ENCODE measurements at regions not wholly inside any gene's neighbourhood (a gene's known extent, or its start where the extent isn't known, plus 50 kb on each side); places are given as distances from the start of the nearest gene placed in this dataset.

DNA sequence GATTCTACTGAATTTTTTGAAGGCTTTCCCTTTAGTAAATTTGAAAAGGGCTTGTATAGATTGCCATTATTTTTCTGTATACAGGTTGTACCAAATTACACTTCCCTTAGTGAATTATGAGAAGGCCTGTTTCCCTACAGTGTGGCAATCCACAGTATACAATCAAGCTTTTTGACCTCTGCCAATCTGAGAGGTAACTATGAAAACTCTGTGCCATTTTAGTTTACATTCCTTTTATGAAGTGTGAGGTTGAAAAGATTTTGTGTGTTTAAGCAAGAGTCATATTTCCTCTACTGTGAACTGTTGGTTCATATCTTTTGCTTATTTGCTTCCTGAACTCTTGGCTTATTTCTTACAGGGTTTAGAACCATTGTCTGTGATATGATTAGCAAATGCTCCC is 432.5 kb downstream of the KCNA4 start:
- Histone ChIP-seq H3K27me3 (replicated peaks) (no peaks in the 10 kb centered on the region), H3K27ac (no peak overlapping the region), H3K4me3 (ENCODE audit: low read depth, low read length) (no peak overlapping the region), H3K36me3 (replicated peaks) (no peaks in the 10 kb centered on the region)
- no peak for DNase-seq
- in situ Hi-C loops (cut with HindIII; ENCODE audit: low pct_ligation_motif_present, low sequenced_read_pairs) = no loop called here
- TF ChIP-seq, protein P1, sequence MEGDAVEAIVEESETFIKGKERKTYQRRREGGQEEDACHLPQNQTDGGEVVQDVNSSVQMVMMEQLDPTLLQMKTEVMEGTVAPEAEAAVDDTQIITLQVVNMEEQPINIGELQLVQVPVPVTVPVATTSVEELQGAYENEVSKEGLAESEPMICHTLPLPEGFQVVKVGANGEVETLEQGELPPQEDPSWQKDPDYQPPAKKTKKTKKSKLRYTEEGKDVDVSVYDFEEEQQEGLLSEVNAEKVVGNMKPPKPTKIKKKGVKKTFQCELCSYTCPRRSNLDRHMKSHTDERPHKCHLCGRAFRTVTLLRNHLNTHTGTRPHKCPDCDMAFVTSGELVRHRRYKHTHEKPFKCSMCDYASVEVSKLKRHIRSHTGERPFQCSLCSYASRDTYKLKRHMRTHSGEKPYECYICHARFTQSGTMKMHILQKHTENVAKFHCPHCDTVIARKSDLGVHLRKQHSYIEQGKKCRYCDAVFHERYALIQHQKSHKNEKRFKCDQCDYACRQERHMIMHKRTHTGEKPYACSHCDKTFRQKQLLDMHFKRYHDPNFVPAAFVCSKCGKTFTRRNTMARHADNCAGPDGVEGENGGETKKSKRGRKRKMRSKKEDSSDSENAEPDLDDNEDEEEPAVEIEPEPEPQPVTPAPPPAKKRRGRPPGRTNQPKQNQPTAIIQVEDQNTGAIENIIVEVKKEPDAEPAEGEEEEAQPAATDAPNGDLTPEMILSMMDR (IDR thresholded peaks at IDR 0.05; ENCODE audit: low read depth, low read length, missing control alignments) = no peak

DNA sequence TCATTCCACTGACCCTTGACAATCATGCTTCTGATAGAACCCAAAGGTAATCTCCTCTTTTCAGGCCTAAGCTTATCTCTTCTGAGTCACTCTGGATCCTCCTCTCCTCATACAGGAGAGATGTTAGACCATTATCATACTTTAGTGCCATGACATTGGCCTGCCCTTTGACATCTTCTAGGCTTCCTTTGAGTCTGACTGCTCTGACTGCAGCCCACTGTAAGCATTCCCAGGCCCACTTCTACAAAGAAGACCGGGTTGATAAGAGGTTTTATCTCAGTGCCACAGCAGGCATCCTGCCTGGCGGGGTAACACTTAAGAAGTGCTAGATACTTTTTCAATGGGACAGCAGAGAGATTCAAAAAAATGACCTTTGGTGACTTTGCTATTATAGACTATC is 438.0 kb downstream of the KCNA4 start:
- no peak overlapping the region for H3K27ac ChIP-seq
- H3K4me3 ChIP-seq (ENCODE audit: low read depth, low read length) = no peak overlapping the region
- no peaks in the 10 kb centered on the region for H3K36me3 ChIP-seq (replicated peaks)
- TF ChIP-seq, protein P1 (IDR thresholded peaks at IDR 0.05; ENCODE audit: low read depth, low read length, missing control alignments) = no peak
- DNase-seq = no peak
- in situ Hi-C loops (cut with HindIII; ENCODE audit: low pct_ligation_motif_present, low sequenced_read_pairs) = no loop called here
- no peaks in the 10 kb centered on the region for H3K27me3 ChIP-seq (replicated peaks)

DNA sequence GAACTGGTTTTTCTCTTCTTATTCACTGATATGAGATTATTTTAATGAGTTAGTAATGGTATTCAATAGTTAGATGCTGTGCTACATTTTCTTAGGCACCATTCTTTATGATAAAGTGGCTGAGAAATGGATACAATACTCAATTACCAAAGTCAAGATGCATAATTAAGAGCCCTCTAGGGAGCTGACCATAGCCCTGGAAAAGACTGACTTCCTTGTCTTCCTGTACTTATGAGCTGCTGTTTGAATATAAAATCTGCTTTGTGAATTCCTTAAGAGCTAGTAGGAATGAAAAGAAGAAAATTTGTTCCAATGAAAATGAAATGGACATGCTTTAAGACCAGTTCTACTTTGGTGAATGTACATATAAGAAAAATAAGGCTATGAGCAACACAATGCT is 452.3 kb downstream of the KCNA4 start:
- DNase-seq = no peak
- TF ChIP-seq, protein P1 (IDR thresholded peaks at IDR 0.05; ENCODE audit: low read depth, low read length, missing control alignments) = no peak
- H3K4me3 ChIP-seq (ENCODE audit: low read depth, low read length) = no peak overlapping the region
- no peaks in the 10 kb centered on the region for H3K27me3 ChIP-seq (replicated peaks)
- in situ Hi-C loops (cut with HindIII; ENCODE audit: low pct_ligation_motif_present, low sequenced_read_pairs) = no loop called here
- no peaks in the 10 kb centered on the region for H3K36me3 ChIP-seq (replicated peaks)
- H3K27ac ChIP-seq = no peak overlapping the region

DNA sequence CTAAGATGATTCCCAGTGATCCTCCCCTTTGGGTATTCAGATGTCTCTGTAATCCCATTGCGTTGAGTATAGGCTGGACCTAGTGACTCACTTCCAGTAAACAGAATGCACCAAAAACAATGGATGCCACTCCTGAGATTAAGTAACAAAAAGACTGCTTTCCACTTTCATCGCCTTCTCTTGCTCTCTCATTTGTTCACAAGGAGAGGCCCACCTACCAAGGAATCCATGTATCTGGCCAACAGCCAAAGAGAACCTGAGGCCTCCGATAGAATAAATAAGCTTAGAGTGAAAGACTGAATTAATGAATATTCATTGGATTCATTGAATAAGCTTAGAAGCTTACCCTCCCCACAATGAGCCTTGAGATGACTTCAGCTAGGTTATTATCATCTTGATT is 454.6 kb downstream of the KCNA4 start:
- H3K4me3 ChIP-seq (ENCODE audit: low read depth, low read length) = no peak overlapping the region
- TF ChIP-seq, protein P1 (IDR thresholded peaks at IDR 0.05; ENCODE audit: low read depth, low read length, missing control alignments) = no peak
- H3K27ac ChIP-seq = no peak overlapping the region
- no peaks in the 10 kb centered on the region for H3K36me3 ChIP-seq (replicated peaks)
- no peaks in the 10 kb centered on the region for H3K27me3 ChIP-seq (replicated peaks)
- in situ Hi-C loops (cut with HindIII; ENCODE audit: low pct_ligation_motif_present, low sequenced_read_pairs) = no loop called here
- DNase-seq = no peak

DNA sequence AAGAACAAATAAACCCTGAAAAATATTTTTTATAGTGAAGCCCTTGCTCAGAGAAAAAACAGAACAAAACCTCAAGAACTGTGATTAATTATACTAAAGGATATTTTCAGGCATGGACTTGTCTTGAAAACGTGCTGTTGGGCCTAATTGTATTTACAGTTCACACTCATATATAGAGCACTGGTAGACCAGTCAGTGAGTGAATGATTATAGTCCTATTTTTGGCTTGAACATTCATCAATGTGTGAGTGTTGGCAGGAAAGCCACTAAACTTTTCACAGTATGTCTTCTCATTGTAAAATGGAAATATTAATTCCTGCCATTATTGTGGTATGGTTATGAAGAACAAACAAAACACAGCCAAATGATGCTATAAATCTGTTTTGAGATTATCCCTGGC is 462.8 kb downstream of the KCNA4 start:
- Histone ChIP-seq H3K27ac (no peak overlapping the region), H3K27me3 (replicated peaks) (no peaks in the 10 kb centered on the region), H3K36me3 (replicated peaks) (no peaks in the 10 kb centered on the region), H3K4me3 (ENCODE audit: low read depth, low read length) (no peak overlapping the region)
- TF ChIP-seq, protein P1 (IDR thresholded peaks at IDR 0.05; ENCODE audit: low read depth, low read length, missing control alignments) = no peak
- in situ Hi-C loops (cut with HindIII; ENCODE audit: low pct_ligation_motif_present, low sequenced_read_pairs) = no loop called here
- DNase-seq = no peak

DNA sequence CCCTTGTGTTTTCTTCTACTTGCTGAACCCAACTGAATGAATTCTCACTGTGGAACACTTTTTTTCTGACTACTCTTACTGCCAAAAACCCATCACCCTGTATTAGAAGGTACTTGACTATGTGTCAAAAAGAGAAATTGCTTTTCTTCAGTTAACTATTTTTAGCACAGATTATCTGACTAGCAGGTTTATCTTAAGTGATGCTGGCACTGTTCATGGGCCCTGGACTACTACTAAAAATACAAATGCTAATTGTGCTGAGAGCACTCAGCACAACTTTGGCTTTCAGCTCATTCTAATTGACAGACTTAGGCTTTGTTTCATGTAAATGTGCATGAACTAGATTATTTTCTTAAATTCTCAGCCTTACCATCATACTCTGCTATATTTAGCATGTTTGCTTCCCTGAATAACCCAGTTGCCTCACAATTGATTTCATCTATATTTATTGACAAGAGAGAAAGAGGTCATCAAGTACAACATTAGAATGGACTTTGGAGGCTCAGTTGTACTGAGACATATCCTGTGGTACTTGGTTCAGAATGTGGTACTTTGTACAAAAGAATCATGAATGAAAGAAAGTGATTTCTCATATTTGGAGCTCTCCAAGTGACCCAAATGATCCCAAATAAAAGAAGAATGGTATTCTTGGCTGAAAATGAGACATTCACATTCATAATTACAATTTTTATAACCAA is 478.3 kb downstream of the KCNA4 start:
- Histone ChIP-seq H3K36me3 (replicated peaks) (no peaks in the 10 kb centered on the region), H3K27me3 (replicated peaks) (no peaks in the 10 kb centered on the region), H3K27ac (no peak overlapping the region), H3K4me3 (ENCODE audit: low read depth, low read length) (no peak overlapping the region)
- in situ Hi-C loops (cut with HindIII; ENCODE audit: low pct_ligation_motif_present, low sequenced_read_pairs) = no loop called here
- DNase-seq = no peak
- TF ChIP-seq, protein P1 (IDR thresholded peaks at IDR 0.05; ENCODE audit: low read depth, low read length, missing control alignments) = no peak

Data from brain microvascular endothelial cell (primary cell).